Ammon's horn (tissue), 1 donor: ENCODE measurements at regions not wholly inside any gene's neighbourhood (a gene's known extent, or its start where the extent isn't known, plus 50 kb on each side); places are given as distances from the start of the nearest gene placed in this dataset.
"Not testable (repeated sequence)": the region's sequence is repeated elsewhere in the genome, so short reads cannot be mapped to it uniquely, and the experiment has no call there.

ENCODE experiments used
- DNase-seq: peaks from one replicate; pipeline ENCODE4 v3.0.0-alpha.2; 2016; ENCODE audit warnings: low spot score

DNA sequence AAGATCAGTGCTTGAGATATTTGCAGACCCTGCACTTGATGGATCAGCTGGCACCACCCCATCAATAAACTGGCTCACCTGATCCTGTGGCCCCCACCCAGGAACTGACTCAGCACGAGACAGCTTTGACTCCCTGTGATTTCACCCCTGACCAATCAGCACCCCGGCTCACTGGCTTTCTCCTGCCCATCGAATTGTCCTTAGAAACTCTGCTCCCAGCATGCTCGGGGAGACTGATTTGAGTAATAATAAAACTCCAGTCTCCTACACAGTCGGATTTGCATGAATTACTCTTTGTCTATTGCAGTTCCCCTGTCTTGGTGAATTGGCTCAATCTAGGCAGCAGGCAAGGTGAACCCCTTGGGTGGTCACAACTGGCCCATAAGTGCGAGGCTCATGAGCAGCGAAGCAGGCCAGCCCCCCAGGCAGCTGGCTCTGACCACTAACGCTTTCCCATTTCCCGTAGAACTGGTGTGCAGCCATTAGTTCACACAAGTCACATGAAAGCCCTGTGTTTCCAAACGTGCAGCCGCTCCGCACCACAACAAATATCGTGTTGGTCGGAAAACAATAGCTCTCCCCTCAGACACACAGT, 79.6 kb downstream of the RSPH3 start:
- no peak for DNase-seq

DNA sequence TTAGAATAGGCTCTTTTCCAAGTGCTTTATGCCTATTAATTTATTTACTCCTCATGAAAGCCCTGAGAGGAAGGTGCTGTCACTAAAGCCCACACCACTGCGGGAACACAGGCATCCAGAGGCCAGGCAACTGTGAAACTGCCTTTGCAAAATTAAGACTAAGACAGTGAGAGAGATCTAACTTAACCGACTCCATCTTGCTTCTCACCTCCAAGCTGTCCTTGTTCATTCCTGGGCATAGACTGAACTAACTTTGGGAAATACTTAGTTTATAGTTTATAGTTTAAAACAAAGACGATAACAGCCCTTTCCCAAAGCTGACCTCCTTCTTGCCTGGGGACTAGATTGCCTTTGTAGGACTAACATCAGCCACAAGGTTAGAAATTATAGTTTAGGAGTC, 80.1 kb downstream of the RSPH3 start:
- DNase-seq, result no peak

DNA sequence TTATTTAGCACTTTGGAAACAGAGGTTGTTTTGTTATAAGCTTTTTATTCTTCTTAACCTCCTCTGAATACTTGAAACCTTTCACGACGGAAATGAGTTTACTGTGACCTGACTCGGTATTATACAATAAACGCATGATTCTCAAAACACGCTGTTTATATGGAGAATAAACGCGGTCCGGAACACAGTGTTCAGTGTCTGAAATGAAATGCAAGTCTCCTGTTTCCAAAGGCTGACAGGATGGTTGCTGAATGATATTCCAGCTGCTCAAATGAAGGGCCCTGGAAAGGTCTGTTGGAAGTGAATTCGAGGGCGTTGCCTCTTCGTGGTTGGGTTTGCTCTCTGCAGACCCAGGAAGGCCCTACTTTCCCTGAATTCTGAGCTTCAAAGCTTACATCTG, 83.4 kb downstream of the RSPH3 start:
- no peak for DNase-seq

DNA sequence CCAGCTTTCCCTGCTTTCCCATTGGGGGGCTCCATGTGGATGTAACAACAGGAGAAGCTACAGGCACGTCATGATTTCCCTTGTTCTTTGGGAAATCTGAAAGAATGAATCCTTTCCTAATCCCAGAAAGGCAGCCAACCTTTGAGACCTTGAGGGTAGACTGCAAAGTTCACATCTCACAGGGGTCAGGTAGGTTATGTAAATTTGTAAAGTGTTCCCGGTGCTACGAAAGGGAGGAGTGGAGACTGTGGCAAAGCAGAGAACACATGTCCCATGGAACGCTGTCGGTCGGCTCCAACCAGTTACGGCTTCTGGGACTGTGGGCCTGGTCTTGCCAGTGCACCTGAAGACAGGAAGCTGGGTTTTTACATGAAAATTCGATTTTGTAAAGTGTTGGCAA, 85.1 kb downstream of the RSPH3 start:
- DNase-seq, result no peak

DNA sequence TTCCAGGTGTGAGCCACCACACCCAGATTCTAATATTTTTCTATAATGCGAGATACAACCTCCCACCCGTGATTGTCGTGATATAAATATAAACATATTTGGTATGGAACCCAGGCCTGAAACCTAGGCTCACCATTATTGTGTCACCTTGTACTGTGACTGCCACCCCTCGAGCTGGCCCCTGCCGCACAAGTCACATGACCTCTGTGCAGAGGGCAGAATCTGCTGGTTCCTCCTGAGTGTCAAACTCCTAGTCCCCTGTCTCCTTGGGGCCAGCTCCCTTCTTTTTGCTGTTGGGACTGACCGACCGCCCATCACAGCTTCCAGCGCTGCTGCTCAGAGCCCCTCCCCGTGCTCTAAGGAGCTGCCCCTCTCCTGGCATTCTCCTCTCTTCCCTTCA, 86.4 kb downstream of the RSPH3 start:
- no peak for DNase-seq

DNA sequence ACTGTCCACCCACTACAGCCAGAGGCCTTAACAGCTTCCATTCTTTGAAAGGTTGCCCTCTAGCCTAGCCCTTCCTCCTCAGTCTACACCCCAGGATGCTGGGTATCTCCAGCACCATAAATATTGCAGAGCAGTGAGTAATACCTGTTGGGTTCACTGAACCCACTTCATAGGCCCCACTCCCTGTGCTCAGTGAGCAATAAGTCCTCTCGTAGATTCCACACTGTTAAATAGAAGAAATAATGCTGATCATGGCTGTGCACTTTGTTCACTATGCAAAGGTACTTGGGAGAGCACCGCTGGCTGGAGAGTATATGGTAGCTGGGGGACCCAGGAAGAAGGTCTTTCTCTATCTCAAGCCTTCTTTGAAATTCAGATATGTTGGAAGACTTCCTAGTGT, 87.3 kb downstream of the RSPH3 start:
- DNase-seq, result no peak

DNA sequence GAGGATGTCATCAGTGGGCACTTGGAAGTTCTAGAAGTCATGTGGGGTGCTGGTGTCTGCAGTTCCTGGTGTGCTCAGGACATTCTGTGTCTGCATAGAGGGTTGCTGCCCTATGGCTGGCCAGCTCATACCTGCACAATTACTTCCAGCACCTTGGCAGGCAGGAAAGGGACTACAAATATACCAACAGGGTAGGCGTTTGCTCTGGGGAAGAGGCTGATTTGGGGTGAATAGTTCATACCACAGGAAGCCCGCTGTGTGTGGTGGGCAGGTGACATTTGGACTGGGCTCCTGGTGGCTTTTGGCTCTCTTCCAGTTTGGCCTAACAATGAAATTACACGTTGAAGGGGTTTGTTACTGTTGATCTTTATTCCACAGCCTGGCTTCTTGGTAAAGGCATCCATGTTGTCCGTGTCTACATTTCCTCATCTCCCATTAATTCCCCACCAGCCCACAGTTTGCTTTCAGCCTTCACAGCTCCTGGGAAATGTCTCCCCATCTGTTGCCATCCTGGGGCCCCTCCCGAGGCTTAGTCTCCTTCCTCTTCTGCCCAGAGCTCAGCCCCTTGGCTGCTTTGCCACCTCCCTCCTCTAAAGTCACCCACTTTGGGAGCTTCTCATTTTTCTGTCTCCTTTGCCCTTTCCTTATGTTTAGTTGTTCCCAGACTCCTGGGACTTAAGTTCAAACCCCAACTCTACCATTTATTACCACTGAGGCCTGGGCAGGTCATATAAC, 88.1 kb downstream of the RSPH3 start:
- DNase-seq, result no peak

DNA sequence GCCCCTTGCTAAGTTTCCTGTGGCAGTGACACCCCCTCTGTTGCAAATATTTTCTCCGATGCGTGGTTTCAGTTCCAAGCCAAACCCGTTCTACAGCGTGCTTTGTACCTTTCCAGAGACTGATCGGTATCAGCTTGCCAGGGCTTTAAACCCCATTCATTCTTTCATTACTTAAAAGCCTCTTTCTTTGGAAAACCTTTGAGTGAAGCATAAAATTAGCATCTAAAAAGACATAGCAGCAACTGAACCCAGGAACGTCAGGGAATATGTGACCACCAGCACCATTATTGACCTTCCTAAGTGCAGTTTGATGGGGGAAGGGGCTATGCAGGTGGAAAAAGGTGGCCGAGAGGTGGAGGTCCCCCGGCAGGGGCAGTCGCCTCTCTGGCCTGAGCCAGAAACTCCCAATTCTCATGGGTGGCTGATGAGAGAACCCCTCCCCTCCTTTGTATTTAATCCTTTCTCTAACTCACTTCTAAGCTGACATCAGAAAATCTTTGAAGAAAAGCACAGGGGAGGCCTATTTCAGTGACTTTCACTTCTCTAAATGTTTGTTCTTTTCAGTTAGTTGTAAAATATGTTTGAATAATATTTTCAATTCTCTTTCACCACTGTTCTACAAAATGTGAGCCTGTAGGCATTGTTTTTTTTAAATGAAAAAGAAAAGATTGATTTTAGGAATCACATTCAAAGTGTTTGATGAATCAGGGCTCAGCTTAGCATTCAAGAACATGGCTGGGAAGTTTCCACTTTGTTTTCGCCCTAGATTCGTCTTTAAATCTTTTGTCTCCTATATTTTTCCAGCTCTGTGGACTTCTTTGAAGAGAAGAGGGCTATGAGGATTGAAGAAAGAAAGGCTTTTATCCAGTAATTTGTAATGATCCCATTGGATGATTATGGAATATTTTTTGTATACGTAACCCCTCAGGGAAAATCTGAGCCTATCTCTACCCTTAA, 89.2 kb downstream of the RSPH3 start:
- DNase-seq, result peak; percentile 34

DNA sequence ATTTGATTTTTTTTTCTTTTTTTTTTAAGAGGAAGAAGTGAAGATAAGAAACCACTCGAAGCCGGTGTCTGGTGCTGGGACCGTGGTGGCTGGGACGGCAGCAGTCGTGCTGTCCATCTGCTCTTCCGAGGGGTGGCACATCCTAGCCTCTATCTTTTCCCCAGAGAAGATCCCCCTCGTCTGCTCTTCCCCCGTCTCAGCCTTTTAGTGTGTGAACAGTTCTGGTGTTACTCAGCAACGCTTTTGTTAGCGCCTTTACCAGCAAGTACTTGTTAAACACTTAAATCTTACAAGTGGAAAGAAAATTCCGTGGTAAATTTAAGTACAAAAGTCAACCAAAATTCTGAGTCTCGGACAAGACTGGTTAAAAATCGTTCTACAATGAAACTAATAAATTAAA, 90.1 kb downstream of the RSPH3 start:
- no peak for DNase-seq

DNA sequence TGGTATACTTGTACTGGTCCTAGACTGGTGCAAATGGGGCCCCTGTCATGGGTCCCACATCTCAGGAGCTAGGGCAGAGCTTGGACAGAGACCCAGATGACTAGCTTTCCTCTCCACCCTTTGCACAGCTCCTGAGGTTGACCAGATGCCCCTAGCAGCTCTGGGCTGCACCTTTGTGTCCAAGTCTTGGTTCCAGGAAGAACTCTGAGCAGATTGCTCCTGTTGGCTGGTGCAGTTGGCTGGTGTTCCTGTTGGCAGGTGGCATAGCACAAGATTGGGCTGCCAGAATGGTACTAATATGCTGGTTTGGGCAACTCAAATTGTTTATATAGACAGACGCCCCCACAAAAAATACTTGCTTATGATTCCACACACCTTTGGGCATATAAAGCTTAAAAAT, 89.4 kb upstream of the EZR start:
- no peak for DNase-seq

DNA sequence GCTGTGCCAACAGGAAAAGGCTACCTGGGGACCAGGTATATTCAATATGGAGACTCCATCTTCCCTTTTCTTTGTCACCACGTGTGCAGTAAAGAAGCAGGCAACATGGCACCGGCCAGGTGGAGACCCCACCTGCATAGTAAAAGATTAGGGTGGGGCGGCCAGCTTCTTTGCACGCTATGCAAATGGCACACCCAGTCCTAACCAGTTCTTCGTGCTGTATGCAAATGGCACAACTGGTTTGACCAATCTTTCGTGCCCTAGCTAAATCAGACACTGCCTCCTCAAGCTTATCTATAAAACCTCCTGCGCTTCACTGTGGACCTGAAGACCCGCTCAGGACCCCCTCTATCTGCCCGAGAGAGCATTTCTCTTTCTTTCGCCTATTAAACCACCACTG, 88.8 kb upstream of the EZR start:
- no peak for DNase-seq

DNA sequence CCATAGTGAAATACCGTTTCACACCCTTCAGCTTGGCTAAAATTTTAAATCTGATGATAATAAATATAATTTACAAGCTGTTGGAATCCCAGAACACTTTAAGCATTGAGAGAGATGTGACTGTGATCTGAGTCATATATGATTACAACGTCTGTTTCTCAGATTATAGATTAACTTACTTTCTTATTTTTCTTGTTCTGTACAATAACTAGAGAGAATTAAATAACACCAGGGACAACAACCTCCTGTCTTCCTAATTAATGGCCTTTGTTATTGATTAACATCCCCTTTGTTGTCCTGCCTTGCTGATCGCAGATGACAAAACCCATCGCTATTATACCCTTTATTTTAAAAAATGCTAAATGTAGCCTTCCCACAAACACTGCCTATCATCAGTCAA, 87.8 kb upstream of the EZR start:
- no peak for DNase-seq

DNA sequence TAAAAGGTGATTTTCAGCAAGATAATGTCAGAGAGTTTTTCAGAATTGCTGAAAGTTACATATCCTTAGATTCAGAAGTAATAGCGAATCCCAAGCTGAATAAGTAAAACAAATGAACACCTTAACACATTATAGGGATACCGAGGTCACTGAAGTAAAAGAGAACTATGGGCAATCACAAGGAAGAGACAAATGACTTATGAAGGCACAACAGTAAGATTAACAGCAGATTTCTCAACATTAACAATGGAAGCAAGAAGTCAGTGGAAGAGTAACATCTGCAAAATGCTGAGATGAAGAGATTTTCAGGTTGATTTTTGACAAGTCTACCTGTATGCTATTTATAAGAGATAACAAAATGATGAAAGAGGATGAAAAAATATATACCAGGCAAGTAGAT, 86.1 kb upstream of the EZR start:
- no peak for DNase-seq

DNA sequence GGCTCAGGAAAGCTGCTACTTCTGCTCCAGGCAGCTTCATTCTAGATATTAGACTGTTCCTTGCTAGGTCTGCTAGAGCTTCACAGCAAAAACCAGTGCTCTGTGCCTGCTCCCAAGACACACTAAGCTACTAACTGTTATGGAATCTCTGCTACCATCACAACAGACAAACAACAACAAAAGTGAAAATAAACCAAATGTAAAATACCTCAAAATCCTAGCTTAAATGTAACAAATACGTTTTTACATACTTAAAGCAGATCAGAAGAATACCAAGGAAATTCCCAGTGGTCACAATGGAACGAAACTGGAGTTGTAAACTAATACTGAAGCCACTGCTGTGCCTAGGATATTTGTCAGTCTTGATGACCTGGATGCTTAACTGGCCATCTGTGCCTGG, 84.6 kb upstream of the EZR start:
- no peak for DNase-seq

DNA sequence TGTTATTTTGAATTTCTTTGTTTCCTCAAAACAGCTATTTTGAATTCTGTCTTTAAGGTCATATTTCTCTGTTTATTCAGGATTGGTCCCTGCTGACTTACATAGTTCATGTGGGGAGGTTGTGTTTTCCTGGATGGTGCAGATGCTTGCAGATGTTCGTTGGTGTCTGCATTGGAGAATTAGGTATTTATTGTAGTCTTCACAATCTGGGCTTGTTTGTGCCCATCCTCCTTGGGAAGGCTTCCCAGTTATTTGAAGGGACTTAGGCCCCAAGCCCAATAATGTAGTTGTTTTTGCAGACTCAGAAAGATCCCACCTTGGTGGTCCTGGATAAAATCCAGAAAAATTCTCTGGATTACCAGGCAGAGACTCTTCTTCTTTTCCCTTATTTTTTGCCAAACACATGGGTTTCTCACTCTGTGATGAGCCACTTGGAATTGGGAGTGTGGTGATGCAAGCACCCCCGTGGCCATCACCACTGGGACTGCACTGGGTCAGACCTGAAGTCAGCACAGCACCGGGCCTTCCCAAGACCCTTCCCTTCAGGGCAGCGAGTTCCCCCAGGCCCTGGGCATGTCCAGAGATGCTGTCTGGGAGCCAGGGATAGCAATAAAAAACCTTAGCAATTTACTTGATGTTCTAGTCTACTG, 81.6 kb upstream of the EZR start:
- DNase-seq, result no peak

DNA sequence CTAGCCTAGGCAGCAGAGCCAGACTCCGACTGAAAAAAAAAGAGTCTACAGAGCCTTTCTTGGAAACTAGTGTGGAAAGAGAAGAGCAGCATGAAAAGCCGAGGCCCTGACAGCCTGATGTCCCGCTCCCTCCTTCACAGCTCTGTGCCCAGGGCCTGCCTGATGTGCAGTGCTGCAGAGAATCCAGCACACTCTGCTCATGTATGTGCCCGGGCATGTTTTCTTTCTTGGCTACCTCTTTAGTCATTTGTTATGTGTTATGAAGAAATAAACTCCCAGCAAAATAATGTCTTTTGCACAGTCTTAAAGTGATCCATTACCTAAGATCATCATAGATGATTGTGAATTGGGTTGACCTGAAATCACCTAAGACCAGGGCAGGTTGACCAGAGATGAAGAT, 78.1 kb upstream of the EZR start:
- no peak for DNase-seq

DNA sequence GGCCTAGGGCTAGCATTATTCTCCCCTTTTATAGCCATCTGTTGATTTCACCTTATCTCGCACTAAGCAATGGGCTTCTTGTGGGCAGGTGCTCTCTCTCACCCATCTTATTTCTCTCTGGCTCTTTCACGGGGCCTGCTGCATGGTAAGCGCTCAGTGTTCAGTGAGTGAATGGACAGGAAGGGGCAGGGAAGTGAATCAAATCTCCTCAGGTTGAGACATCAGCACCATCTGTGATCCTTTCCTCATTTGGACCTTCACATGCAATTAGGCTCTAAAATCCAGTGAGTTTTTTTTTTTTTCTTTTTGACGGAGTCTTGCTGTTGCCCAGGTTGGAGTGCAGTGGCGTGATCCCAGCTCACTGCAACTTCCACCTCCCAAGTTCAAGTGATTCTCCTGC, 76.5 kb upstream of the EZR start:
- DNase-seq, result no peak

DNA sequence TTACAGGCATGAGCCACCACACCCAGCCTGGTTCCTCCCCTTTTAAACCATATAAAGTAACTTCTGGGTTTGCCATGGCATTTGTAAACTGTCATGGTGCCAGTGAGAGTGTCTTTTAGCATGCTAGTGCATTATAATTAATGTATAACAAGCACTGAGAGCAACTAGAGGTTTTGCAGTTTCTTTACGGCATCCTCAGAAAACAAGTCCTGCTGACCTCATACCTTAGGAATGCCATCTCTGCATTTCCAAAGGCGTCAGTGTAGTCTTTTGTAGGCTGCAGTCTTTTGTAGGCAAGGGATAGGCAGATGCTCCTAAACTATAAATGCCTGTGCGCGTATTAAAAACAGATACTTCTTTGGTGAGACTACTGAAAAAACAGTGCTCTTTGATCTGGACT, 75.0 kb upstream of the EZR start:
- DNase-seq, result no peak

DNA sequence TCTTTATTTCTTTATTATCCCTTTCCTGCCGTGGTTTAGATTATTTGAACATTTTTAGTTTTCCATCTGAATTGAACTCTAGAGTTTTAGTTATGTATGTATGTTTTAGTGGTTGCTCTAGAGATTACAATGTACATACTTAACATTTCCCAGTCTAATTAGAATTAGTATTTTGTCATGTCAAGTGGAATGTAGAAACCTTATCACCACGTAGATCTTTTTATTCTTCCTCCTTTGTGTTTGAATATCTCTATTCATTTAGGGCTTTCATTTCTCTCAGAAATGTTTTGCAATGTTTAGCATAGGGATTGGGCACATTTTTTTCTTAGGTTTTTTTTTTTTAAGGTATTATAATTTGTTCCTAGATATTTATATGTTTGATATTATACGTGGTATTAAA, 73.1 kb upstream of the EZR start:
- DNase-seq, result no peak

DNA sequence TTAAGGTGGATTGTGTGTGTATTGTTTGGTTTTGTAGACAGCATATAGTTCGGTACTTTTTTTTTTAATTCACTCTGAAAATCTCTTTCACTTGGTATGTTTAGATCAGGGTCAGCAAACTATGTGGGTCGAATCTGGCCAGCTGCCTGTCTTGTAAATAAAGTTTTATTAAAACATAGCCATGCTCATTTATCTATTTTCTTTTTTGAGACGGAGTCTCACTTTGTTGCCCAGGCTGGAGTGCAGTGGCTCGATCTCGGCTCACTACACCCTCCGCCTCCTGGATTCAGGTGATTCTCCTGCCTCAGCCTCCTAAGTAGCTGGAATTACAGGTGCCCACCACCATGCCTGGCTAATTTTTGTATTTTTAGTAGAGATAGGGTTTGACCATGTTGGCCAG, 72.4 kb upstream of the EZR start:
- not testable (repeated sequence) for DNase-seq

DNA sequence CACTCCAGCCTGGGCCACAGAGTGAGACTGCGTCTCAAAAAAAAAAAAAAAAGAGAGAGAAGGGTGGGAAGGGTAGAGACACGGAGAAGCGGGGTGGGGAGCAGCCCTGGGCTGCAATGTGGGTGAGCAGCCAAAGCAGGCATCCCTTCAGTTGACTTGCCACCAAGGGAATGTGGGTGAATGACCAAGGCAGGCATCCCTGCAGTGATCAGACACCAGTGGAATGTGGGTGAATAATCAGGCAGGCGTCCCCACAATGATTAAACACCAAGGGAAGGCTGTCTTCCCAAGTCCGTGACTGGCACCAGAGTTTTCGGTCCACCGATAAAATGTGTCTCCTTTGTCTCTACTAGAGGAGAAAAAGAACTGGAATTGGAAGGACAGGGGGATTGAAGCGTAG, 69.0 kb upstream of the EZR start:
- DNase-seq, result not testable (repeated sequence)

DNA sequence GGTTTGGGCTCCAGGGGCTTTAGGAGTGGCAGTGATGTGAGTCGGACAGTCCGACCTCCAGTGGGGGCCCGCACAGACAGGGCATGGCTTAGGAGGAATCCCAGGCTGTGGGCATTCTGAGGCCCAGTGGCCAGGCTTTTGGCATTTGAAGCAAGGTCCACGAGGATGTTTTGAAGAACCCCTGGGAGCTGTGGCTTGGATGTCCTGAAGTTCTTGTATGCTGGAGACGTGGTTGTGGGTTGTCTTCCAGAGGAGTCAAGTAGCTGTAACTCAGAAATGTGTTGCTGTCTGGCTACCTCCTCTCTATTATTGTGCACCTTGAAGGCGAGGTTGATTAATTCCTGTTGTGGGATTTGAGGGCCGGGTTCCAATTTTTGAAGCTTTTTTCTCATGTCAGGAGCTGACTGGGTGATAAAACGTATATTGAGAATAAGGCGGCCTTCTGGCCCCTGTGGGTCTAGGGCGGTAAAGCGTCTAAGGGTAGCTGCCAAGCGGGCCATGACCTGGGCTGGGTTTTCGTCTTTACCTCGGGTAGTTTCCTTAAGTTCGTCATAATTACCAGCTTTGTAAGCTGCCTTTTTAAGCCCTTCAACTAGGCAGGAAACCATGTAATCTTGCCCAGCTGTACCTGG, 67.3 kb upstream of the EZR start:
- not testable (repeated sequence) for DNase-seq
